Right lobe of liver (tissue), 4 donors: ENCODE measurements at regions not wholly inside any gene's neighbourhood (a gene's known extent, or its start where the extent isn't known, plus 50 kb on each side); places are given as distances from the start of the nearest gene placed in this dataset.

ENCODE experiments used
- CTCF ChIP-seq, 4 donors: fragments of 200-600 bp in 3 of 4; fragments of 450-650 bp in 1 of 4; IDR thresholded peaks; one replicate each; pipeline versions ENCODE4 v1.5.1 to v1.8.0; 2016 to 2022; ENCODE audit warnings: antibody characterized with exemption in 4 of 4, mild to moderate bottlenecking in 2 of 4
- POLR2A ChIP-seq: fragments of 450-650 bp; IDR thresholded peaks from one replicate; pipeline ENCODE4 v1.6.1; 2017; ENCODE audit warnings: antibody characterized with exemption, mild to moderate bottlenecking
- donor health status: DM: no; HTN: no; CAD: no.
- donor health status: DM: no; HTN: no; CAD: no.
- donor health status: DM: no; HTN: yes; CAD: no.

DNA sequence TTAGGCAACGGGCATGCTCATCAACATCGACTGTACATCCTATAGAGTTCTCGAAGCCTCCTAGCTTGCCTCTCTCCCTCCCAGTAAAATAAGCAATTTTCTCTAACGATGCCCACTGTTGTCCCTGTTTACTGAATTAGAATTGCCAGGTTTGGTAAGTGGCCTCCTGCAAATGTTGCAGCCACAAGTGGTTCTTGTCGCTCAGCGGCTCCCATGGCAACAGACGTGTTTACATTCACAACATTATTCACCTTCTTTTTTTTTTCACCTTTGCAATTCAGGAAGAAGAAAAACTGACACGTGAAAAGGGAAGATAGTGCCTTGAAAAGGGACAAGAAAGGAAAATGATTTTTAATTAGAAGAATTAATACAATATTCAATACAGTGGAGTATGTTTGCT is 100.9 kb upstream of the PKP2 start:
- TF ChIP-seq CTCF (IDR thresholded peaks at IDR 0.05) (no peak), POLR2A (no peak)
